Breast epithelium (tissue), 4 donors: ENCODE measurements at regions not wholly inside any gene's neighbourhood (a gene's known extent, or its start where the extent isn't known, plus 50 kb on each side); places are given as distances from the start of the nearest gene placed in this dataset.

ENCODE experiments used
- DNase-seq, 2 donors: peaks; one replicate each; pipeline ENCODE4 v3.0.0-alpha.2; 2019; ENCODE audit warnings: low spot score in 2 of 2
- H3K27ac ChIP-seq, 2 donors: fragments of 200-600 bp; sonication (generic) in 1 of 2; one replicate each; pipeline ENCODE4 v1.5.1; 2016 to 2019; ENCODE audit warnings: mild to moderate bottlenecking in 1 of 2
- H3K27me3 ChIP-seq, 2 donors: fragments of 200-600 bp; sonication (generic) in 1 of 2; one replicate each; pipeline versions ENCODE4 v1.5.1 to v1.6.0; 2017 to 2019; ENCODE audit warnings: control low read depth in 1 of 2, mild to moderate bottlenecking in 1 of 2
- H3K36me3 ChIP-seq: fragments of 200-600 bp; one replicate; pipeline ENCODE4 v1.5.1; 2019
- H3K4me1 ChIP-seq, 2 donors: fragments of 200-600 bp; sonication (generic); one replicate each; pipeline ENCODE4 v1.5.1; 2016 to 2019; ENCODE audit warnings: control low read depth in 1 of 2
- H3K4me3 ChIP-seq, 3 donors: fragments of 200-600 bp; sonication (generic); 1 replicate in 2 of 3; 2 replicates in 1 of 3; pipeline ENCODE4 v1.5.1; 2016 to 2019; ENCODE audit warnings: mild to moderate bottlenecking in 3 of 3, moderate library complexity in 2 of 3
- H3K9me3 ChIP-seq, 2 donors: fragments of 200-600 bp; sonication (generic) in 1 of 2; one replicate each; pipeline ENCODE4 v1.5.1; 2016 to 2019; ENCODE audit warnings: control low read depth in 1 of 2
- CTCF ChIP-seq, 3 donors: fragments of 450-650 bp; IDR thresholded peaks; one replicate each; pipeline ENCODE4 v1.5.1; 2016 to 2017; ENCODE audit warnings: antibody characterized with exemption in 3 of 3, mild to moderate bottlenecking in 3 of 3, moderate library complexity in 3 of 3
- POLR2A ChIP-seq: fragments of 450-650 bp; IDR thresholded peaks from one replicate; pipeline ENCODE4 v1.6.1; 2016; ENCODE audit warnings: antibody characterized with exemption, mild to moderate bottlenecking, moderate library complexity
- POLR2AphosphoS5 ChIP-seq, 3 donors: sonication (generic); formaldehyde crosslinking; IDR thresholded peaks; one replicate each; pipeline ENCODE4 v1.6.1; 2017; ENCODE audit warnings: antibody characterized with exemption in 3 of 3
- intact Hi-C: fragments of 100-400 bp; cut with DNase I; formaldehyde crosslinking; loops from one replicate; pipeline ENCODE4 v1.15.1; 2023; ENCODE audit warnings: low total_unique reads

- Histone ChIP-seq H3K36me3 (no peaks in the 10 kb centered on the region), H3K27ac (no peak overlapping the region), H3K4me1 (no peaks in the 10 kb centered on the region), H3K27me3 (peaks cover 0 to 6% of the 10 kb centered on the region in 2 donors), H3K4me3 (peak overlapping the region in 2 of 3 donors; percentile 29 to 50), H3K9me3 (no peaks in the 10 kb centered on the region)
- DNase-seq, result no peak
- intact Hi-C loops, result no loop called here
- TF ChIP-seq POLR2A (no peak), CTCF (IDR thresholded peaks at IDR 0.05) (peak in 2 of 3 donors; percentile 14 to 29), POLR2AphosphoS5 (IDR thresholded peaks at IDR 0.05) (no peak)
Observed at GRCh38 chr3:116863822-116864589, 154.4 kb downstream of the TUSC7 start.

GRCh38 chr3:116864590-116864927 is 155.0 kb downstream of the TUSC7 start:
- H3K27ac ChIP-seq, result no peak overlapping the region
- peak overlapping the region in 2 of 3 donors; percentile 29 to 50 for H3K4me3 ChIP-seq
- no peaks in the 10 kb centered on the region for H3K9me3 ChIP-seq
- peaks cover 0 to 6% of the 10 kb centered on the region in 2 donors for H3K27me3 ChIP-seq
- DNase-seq, result no peak
- TF ChIP-seq POLR2A (no peak), CTCF (IDR thresholded peaks at IDR 0.05) (no peak), POLR2AphosphoS5 (IDR thresholded peaks at IDR 0.05) (no peak)
- no peaks in the 10 kb centered on the region for H3K4me1 ChIP-seq
- intact Hi-C loops, result no loop called here
- H3K36me3 ChIP-seq, result no peaks in the 10 kb centered on the region

- intact Hi-C loops, result no loop called here
- Histone ChIP-seq H3K4me1 (no peaks in the 10 kb centered on the region), H3K27ac (no peak overlapping the region), H3K27me3 (no peaks in the 10 kb centered on the region), H3K4me3 (no peak overlapping the region), H3K9me3 (no peaks in the 10 kb centered on the region), H3K36me3 (no peaks in the 10 kb centered on the region)
- no peak for DNase-seq
- TF ChIP-seq CTCF (IDR thresholded peaks at IDR 0.05) (no peak), POLR2A (no peak), POLR2AphosphoS5 (IDR thresholded peaks at IDR 0.05) (no peak)
Observed at GRCh38 chr3:116870379-116870778, 160.8 kb downstream of the TUSC7 start.

- no peak overlapping the region for H3K27ac ChIP-seq
- H3K27me3 ChIP-seq, result no peaks in the 10 kb centered on the region
- H3K9me3 ChIP-seq, result no peaks in the 10 kb centered on the region
- TF ChIP-seq CTCF (IDR thresholded peaks at IDR 0.05) (no peak), POLR2A (no peak), POLR2AphosphoS5 (IDR thresholded peaks at IDR 0.05) (no peak)
- intact Hi-C loops, result no loop called here
- H3K36me3 ChIP-seq, result no peaks in the 10 kb centered on the region
- no peaks in the 10 kb centered on the region for H3K4me1 ChIP-seq
- no peak overlapping the region for H3K4me3 ChIP-seq
- DNase-seq, result no peak
Observed at GRCh38 chr3:116871905-116872304, 162.3 kb downstream of the TUSC7 start.

GRCh38 chr3:116872688-116873087 is 163.1 kb downstream of the TUSC7 start:
- no peaks in the 10 kb centered on the region for H3K4me1 ChIP-seq
- no peak overlapping the region for H3K4me3 ChIP-seq
- H3K36me3 ChIP-seq, result no peaks in the 10 kb centered on the region
- TF ChIP-seq POLR2A, result no peak
- no peak for TF ChIP-seq CTCF (IDR thresholded peaks at IDR 0.05)
- TF ChIP-seq POLR2AphosphoS5 (IDR thresholded peaks at IDR 0.05), result no peak
- intact Hi-C loops, result no loop called here
- no peak overlapping the region for H3K27ac ChIP-seq
- no peaks in the 10 kb centered on the region for H3K27me3 ChIP-seq
- H3K9me3 ChIP-seq, result no peaks in the 10 kb centered on the region
- no peak for DNase-seq
